ENCODE measurements at regions not wholly inside any gene's neighbourhood (a gene's known extent, or its start where the extent isn't known, plus 50 kb on each side); places are given as distances from the start of the nearest gene placed in this dataset.
"Not testable (repeated sequence)": the region's sequence is repeated elsewhere in the genome, so short reads cannot be mapped to it uniquely, and the experiment has no call there.

GRCh38 chr10:35961501-35961900 is 319.4 kb upstream of the FZD8 start:
- DNase-seq: no peak

- DNase-seq: no peak
Observed at GRCh38 chr10:35959252-35959651, 317.2 kb upstream of the FZD8 start.

GRCh38 chr10:35958609-35959008 is 316.5 kb upstream of the FZD8 start:
- not testable (repeated sequence) for DNase-seq

- DNase-seq: no peak
Observed at GRCh38 chr10:35950701-35951100, 308.6 kb upstream of the FZD8 start.

GRCh38 chr10:35950226-35950625 is 308.1 kb upstream of the FZD8 start:
- no peak for DNase-seq

- DNase-seq: no peak
Observed at GRCh38 chr10:35949811-35950211, 307.7 kb upstream of the FZD8 start.

- no peak for DNase-seq
Observed at GRCh38 chr10:35946556-35946955, 304.5 kb upstream of the FZD8 start.

GRCh38 chr10:35942057-35942456 is 300.0 kb upstream of the FZD8 start:
- no peak for DNase-seq

- no peak for DNase-seq
Observed at GRCh38 chr10:35940141-35941041, 298.3 kb upstream of the FZD8 start.

GRCh38 chr10:35938160-35938559 is 296.1 kb upstream of the FZD8 start:
- no peak for DNase-seq

- no peak for DNase-seq
Observed at GRCh38 chr10:35937546-35937945, 295.4 kb upstream of the FZD8 start.

GRCh38 chr10:35934642-35934995 is 292.5 kb upstream of the FZD8 start:
- no peak for DNase-seq

- DNase-seq: no peak
Observed at GRCh38 chr10:35933940-35934641, 292.0 kb upstream of the FZD8 start.

GRCh38 chr10:35933491-35933890 is 291.4 kb upstream of the FZD8 start:
- no peak for DNase-seq

GRCh38 chr10:35929962-35930361 is 287.9 kb upstream of the FZD8 start:
- DNase-seq: not testable (repeated sequence)

- DNase-seq: no peak
Observed at GRCh38 chr10:35928748-35929147, 286.7 kb upstream of the FZD8 start.

GRCh38 chr10:35927990-35928488 is 285.9 kb upstream of the FZD8 start:
- no peak for DNase-seq

GRCh38 chr10:35927341-35927740 is 285.2 kb upstream of the FZD8 start:
- no peak for DNase-seq

- DNase-seq: no peak
Observed at GRCh38 chr10:35926846-35927245, 284.8 kb upstream of the FZD8 start.

GRCh38 chr10:35925493-35925892 is 283.4 kb upstream of the FZD8 start:
- no peak for DNase-seq

- DNase-seq: no peak
Observed at GRCh38 chr10:35924759-35925158, 282.7 kb upstream of the FZD8 start.

GRCh38 chr10:35922876-35923600 is 280.9 kb upstream of the FZD8 start:
- no peak for DNase-seq

- DNase-seq: no peak
Observed at GRCh38 chr10:35921866-35922350, 279.8 kb upstream of the FZD8 start.

Measured in T-helper 2 cell (primary cell).